OCI-LY1 (cell line): ENCODE measurements at regions not wholly inside any gene's neighbourhood (a gene's known extent, or its start where the extent isn't known, plus 50 kb on each side); places are given as distances from the start of the nearest gene placed in this dataset.

Source experiments
- H2AFZ ChIP-seq: fragments of 200-600 bp; sonication (generic), shearing (Covaris generic); 2 replicates; pipeline ENCODE4 v1.6.0; 2014; ENCODE audit warnings: antibody characterized with exemption, mild to moderate bottlenecking, low read length
- H3F3A ChIP-seq: fragments of 200-600 bp; sonication (generic), shearing (Covaris generic); 2 replicates; pipeline ENCODE4 v1.6.0; 2014; ENCODE audit warnings: mild to moderate bottlenecking, antibody characterized with exemption, low read length, moderate library complexity; ENCODE audit not compliant: insufficient read depth
- H3K27ac ChIP-seq: fragments of 200-600 bp; sonication (generic); 2 replicates; pipeline ENCODE4 v1.5.1; 2014; ENCODE audit warnings: low read length, mixed run types, mild to moderate bottlenecking, low read depth; ENCODE audit not compliant: poor library complexity, severe bottlenecking
- H3K27me3 ChIP-seq: fragments of 200-600 bp; sonication (generic); 2 replicates; pipeline ENCODE4 v1.6.0; 2014; ENCODE audit warnings: antibody characterized with exemption, mild to moderate bottlenecking, low read length, moderate library complexity; ENCODE audit not compliant: insufficient read depth
- H3K36me3 ChIP-seq: fragments of 200-600 bp; sonication (generic); 2 replicates; pipeline ENCODE4 v1.6.1; 2014; ENCODE audit warnings: mild to moderate bottlenecking, antibody characterized with exemption, low read length, moderate library complexity, mixed read lengths; ENCODE audit not compliant: insufficient read depth
- H3K4me1 ChIP-seq: fragments of 200-600 bp; sonication (generic); 2 replicates; pipeline ENCODE4 v1.5.1; 2014; ENCODE audit warnings: mild to moderate bottlenecking, low read length, moderate library complexity; ENCODE audit not compliant: insufficient read depth, severe bottlenecking
- H3K4me2 ChIP-seq: fragments of 200-600 bp; sonication (generic), shearing (Covaris generic); 2 replicates; pipeline ENCODE4 v1.6.1; 2014; ENCODE audit warnings: low read length
- H3K4me3 ChIP-seq: fragments of 200-600 bp; sonication (generic); 2 replicates; pipeline ENCODE4 v1.5.1; 2014; ENCODE audit warnings: low read length, low read depth, mild to moderate bottlenecking, mixed read lengths; ENCODE audit not compliant: poor library complexity, severe bottlenecking
- H3K79me2 ChIP-seq: fragments of 200-600 bp; shearing (Covaris generic); 2 replicates; pipeline ENCODE4 v1.6.1; 2016; ENCODE audit warnings: mixed run types, low read length, mixed read lengths; ENCODE audit not compliant: insufficient read depth
- H3K9ac ChIP-seq: fragments of 200-600 bp; sonication (generic), shearing (Covaris generic); 2 replicates; pipeline ENCODE4 v1.6.1; 2014; ENCODE audit warnings: mild to moderate bottlenecking, low read length, mixed read lengths
- H3K9me2 ChIP-seq: fragments of 200-600 bp; sonication (generic), shearing (Covaris generic); 2 replicates; pipeline ENCODE4 v1.6.1; 2014; ENCODE audit warnings: low read depth, mild to moderate bottlenecking, low read length, mixed read lengths
- H3K9me3 ChIP-seq: fragments of 200-600 bp; shearing (Covaris generic); 2 replicates; pipeline ENCODE4 v1.6.1; 2014; ENCODE audit warnings: low read length, mixed read lengths
- H4K20me1 ChIP-seq: fragments of 200-600 bp; sonication (generic), shearing (Covaris generic); 2 replicates; pipeline ENCODE4 v1.6.0; 2016; ENCODE audit warnings: mild to moderate bottlenecking, low read length; ENCODE audit not compliant: insufficient read depth
- CTCF ChIP-seq: fragments of 200-600 bp; sonication (generic), shearing (Covaris generic); IDR thresholded peaks from 2 replicates; pipeline ENCODE4 v1.5.1; 2017; ENCODE audit warnings: mild to moderate bottlenecking, antibody characterized with exemption, low read length, moderate library complexity, mixed read lengths
- EZH2 ChIP-seq: fragments of 200-600 bp; sonication (generic), shearing (Covaris generic); IDR thresholded peaks from 2 replicates; pipeline ENCODE4 v1.8.0; 2017; ENCODE audit warnings: borderline replicate concordance, mixed run types, mild to moderate bottlenecking, antibody characterized with exemption, low read length, moderate library complexity, mixed read lengths

GRCh38 chr1:39131940-39132339 lies 72.6 kb upstream of the MACF1 start:
- TF ChIP-seq CTCF, result no peak
- no peak for TF ChIP-seq EZH2
- Histone ChIP-seq H3K4me3 (no peak overlapping the region), H3K4me2 (no peak overlapping the region), H3K9me2 (no peaks in the 10 kb centered on the region), H3K36me3 (no peaks in the 10 kb centered on the region), H3F3A (no peaks in the 10 kb centered on the region), H3K27ac (no peak overlapping the region), H3K4me1 (no peaks in the 10 kb centered on the region), H3K9me3 (no peaks in the 10 kb centered on the region), H4K20me1 (no peaks in the 10 kb centered on the region), H3K9ac (no peak overlapping the region), H2AFZ (no peak overlapping the region), H3K27me3 (no peaks in the 10 kb centered on the region; the same call in 1 of the 2 replicates), H3K79me2 (no peaks in the 10 kb centered on the region)

DNA sequence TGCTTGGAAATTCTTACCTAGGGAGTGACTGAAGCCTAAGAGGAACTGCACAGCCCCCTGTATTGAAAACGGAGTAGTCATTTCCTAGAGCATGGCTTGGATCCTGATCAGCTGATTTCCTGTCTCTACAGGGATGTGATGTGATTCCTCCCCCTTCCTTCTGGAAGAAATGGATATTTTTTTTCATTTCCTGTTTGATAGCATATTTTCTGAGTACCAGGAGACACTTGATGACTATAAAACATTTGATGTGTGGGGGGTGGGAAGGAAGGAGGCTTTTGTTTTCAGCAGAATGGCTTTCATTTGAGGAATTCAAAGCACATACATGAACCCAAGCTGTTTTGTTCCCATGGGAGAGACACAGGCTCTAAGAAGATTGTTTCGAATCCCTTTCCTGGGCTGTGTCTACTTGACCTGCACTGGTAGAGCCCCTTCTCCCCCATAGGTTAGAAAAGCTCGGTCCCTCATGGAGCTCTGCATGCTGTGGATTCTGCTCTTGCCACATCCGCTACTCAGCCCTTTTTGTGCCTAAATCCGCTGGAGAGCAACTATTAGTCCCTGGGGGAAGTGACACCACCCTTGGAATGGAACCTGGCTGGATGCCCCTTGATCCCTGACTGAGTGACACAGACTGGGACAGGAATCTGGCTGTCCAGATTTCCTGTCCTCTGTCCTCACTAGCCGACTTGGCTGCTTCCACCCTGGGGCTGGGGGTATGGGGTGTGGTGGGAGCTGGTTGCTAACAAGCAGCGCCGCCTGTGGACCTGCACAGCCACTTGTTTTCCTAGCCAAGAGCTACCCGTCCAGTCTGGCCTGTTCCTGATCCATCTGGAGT lies 71.8 kb upstream of the MACF1 start:
- H3K79me2 ChIP-seq, result no peaks in the 10 kb centered on the region
- TF ChIP-seq EZH2 (no peak), CTCF (no peak)
- no peaks in the 10 kb centered on the region for H3K9me2 ChIP-seq

GRCh38 chr1:39133340-39133684 lies 71.2 kb upstream of the MACF1 start:
- Histone ChIP-seq H3K4me3 (no peak overlapping the region), H2AFZ (no peak overlapping the region), H3K4me2 (no peak overlapping the region), H3K36me3 (no peaks in the 10 kb centered on the region), H3K9ac (no peak overlapping the region), H3K9me3 (no peaks in the 10 kb centered on the region), H3K27me3 (no peaks in the 10 kb centered on the region; the same call in 1 of the 2 replicates), H4K20me1 (no peaks in the 10 kb centered on the region), H3K27ac (no peak overlapping the region), H3F3A (no peaks in the 10 kb centered on the region), H3K79me2 (no peaks in the 10 kb centered on the region), H3K4me1 (no peaks in the 10 kb centered on the region), H3K9me2 (no peaks in the 10 kb centered on the region)
- no peak for TF ChIP-seq CTCF
- TF ChIP-seq EZH2, result no peak

More for the DNA sequence above, 71.8 kb upstream of the MACF1 start:
- Histone ChIP-seq H3K4me1 (no peaks in the 10 kb centered on the region), H3K4me3 (no peak overlapping the region), H3K4me2 (no peak overlapping the region), H2AFZ (no peak overlapping the region), H3K27ac (no peak overlapping the region), H3K36me3 (no peaks in the 10 kb centered on the region), H3K27me3 (no peaks in the 10 kb centered on the region; the same call in 1 of the 2 replicates), H3K9ac (no peak overlapping the region), H3K9me3 (no peaks in the 10 kb centered on the region), H3F3A (no peaks in the 10 kb centered on the region), H4K20me1 (no peaks in the 10 kb centered on the region)
